GM12892 (cell line): ENCODE measurements at regions not wholly inside any gene's neighbourhood (a gene's known extent, or its start where the extent isn't known, plus 50 kb on each side); places are given as distances from the start of the nearest gene placed in this dataset.

Experiments
- POLR2A ChIP-seq: IDR thresholded peaks from 2 replicates; pipeline ENCODE4 v1.6.1; 2011; ENCODE audit warnings: low read depth, low read length, control low read depth
- TAF1 ChIP-seq: IDR thresholded peaks from 2 replicates; pipeline ENCODE4 v1.6.1; 2011; ENCODE audit warnings: low read depth, mild to moderate bottlenecking, control low read depth, low read length, borderline replicate concordance

DNA sequence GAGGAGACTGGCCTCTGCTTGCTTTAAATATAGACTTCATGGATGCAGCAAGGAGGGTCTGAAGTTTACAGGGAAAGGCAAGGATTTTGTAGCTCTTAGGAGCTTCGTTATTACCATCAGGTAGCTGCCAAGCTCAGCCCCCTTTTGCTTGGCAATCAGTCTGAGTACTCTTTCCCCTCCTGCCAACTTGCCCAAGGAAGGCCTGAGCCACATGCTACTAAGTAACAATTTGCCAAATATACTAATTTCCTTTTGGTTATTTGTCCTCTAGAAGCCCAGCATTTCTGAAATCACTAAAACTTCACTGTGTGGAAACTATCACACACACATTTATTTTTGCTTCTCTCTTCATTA lies 85.5 kb upstream of the ITPRID2 start:
- TF ChIP-seq POLR2A (no peak), TAF1 (no peak)
